H54 (cell line): ENCODE measurements at regions not wholly inside any gene's neighbourhood (a gene's known extent, or its start where the extent isn't known, plus 50 kb on each side); places are given as distances from the start of the nearest gene placed in this dataset.
"Not testable (repeated sequence)": the region's sequence is repeated elsewhere in the genome, so short reads cannot be mapped to it uniquely, and the experiment has no call there.

ENCODE experiments used
- DNase-seq: peaks from one replicate; pipeline ENCODE4 v3.0.0; 2011; ENCODE audit warnings: low spot score, mixed read lengths; ENCODE audit not compliant: insufficient read length
- FAIRE-seq: peaks from 3 replicates; lab custom pipeline; 2011; peaks lifted over from hg19 to GRCh38; lab: Jason Lieb, UNC
- POLR2A ChIP-seq: IDR thresholded peaks from 2 replicates; pipeline ENCODE4 v1.6.1; 2011; ENCODE audit warnings: low read depth, mild to moderate bottlenecking, low read length

- DNase-seq: no peak
- FAIRE-seq: no peak
- no peak for TF ChIP-seq POLR2A
These were observed 252.7 kb downstream of the CENPC start for GRCh38 chr4:67292636-67293035.

- no peak for TF ChIP-seq POLR2A
- DNase-seq (no peak), FAIRE-seq (no peak)
These were observed 253.3 kb downstream of the CENPC start for GRCh38 chr4:67292045-67292444.

- no peak for DNase-seq
- no peak for FAIRE-seq
These were observed 253.7 kb downstream of the CENPC start for GRCh38 chr4:67291644-67292043.

GRCh38 chr4:67288964-67289363, 256.3 kb downstream of the CENPC start:
- no peak for TF ChIP-seq POLR2A
- DNase-seq (no peak), FAIRE-seq (no peak)

More at GRCh38 chr4:67291644-67292043, 253.7 kb downstream of the CENPC start:
- no peak for TF ChIP-seq POLR2A

GRCh38 chr4:67286724-67287123, 258.6 kb downstream of the CENPC start:
- FAIRE-seq (no peak), DNase-seq (no peak)
- TF ChIP-seq POLR2A: no peak

GRCh38 chr4:67282749-67283148, 262.6 kb downstream of the CENPC start:
- DNase-seq: no peak
- no peak for TF ChIP-seq POLR2A
- no peak for FAIRE-seq

GRCh38 chr4:67275179-67275750, 270.0 kb downstream of the CENPC start:
- FAIRE-seq (no peak), DNase-seq (no peak)
- no peak for TF ChIP-seq POLR2A

GRCh38 chr4:67274671-67275070, 270.6 kb downstream of the CENPC start:
- not testable (repeated sequence) for DNase-seq, FAIRE-seq

GRCh38 chr4:67273666-67274065, 271.6 kb downstream of the CENPC start:
- FAIRE-seq (no peak), DNase-seq (no peak)
- TF ChIP-seq POLR2A: no peak

GRCh38 chr4:67261971-67262370, 283.3 kb downstream of the CENPC start:
- TF ChIP-seq POLR2A: no peak
- FAIRE-seq (no peak), DNase-seq (no peak)

GRCh38 chr4:67256388-67257043, 288.8 kb downstream of the CENPC start:
- no peak for TF ChIP-seq POLR2A
- FAIRE-seq (no peak), DNase-seq (no peak)

- FAIRE-seq (no peak), DNase-seq (no peak)
- no peak for TF ChIP-seq POLR2A
These were observed 295.0 kb downstream of the CENPC start for GRCh38 chr4:67250131-67250896.

GRCh38 chr4:67236788-67237187, 308.5 kb downstream of the CENPC start:
- FAIRE-seq: no peak
- TF ChIP-seq POLR2A: no peak
- DNase-seq: no peak

GRCh38 chr4:67236318-67236717, 309.0 kb downstream of the CENPC start:
- DNase-seq (no peak), FAIRE-seq (no peak)
- no peak for TF ChIP-seq POLR2A
